IPS-20b (cell line): ENCODE measurements at regions not wholly inside any gene's neighbourhood (a gene's known extent, or its start where the extent isn't known, plus 50 kb on each side); places are given as distances from the start of the nearest gene placed in this dataset.

Experiments used
- H3K27ac ChIP-seq: one replicate; pipeline ENCODE4 v1.5.1; 2013; ENCODE audit warnings: low read length
- H3K27me3 ChIP-seq: 2 replicates; pipeline ENCODE4 v1.6.1; 2013; ENCODE audit warnings: mild to moderate bottlenecking, low read length, inconsistent platforms; ENCODE audit not compliant: insufficient read depth
- H3K36me3 ChIP-seq: 2 replicates; pipeline ENCODE4 v1.6.1; 2013; ENCODE audit warnings: low read depth, mild to moderate bottlenecking, inconsistent platforms, low read length, moderate library complexity; ENCODE audit not compliant: insufficient read depth
- H3K4me1 ChIP-seq: 2 replicates; pipeline ENCODE4 v1.6.1; 2013; ENCODE audit warnings: mild to moderate bottlenecking, control low read depth, inconsistent platforms, low read length, moderate library complexity; ENCODE audit not compliant: insufficient read depth
- H3K4me3 ChIP-seq: 2 replicates; pipeline ENCODE4 v1.5.1; 2013; ENCODE audit warnings: mild to moderate bottlenecking, low read length, inconsistent platforms
- H3K9ac ChIP-seq: 2 replicates; pipeline ENCODE4 v1.6.1; 2013; ENCODE audit warnings: low read depth, mild to moderate bottlenecking, inconsistent platforms, low read length, moderate library complexity
- H3K9me3 ChIP-seq: 2 replicates; pipeline ENCODE4 v1.6.1; 2013; ENCODE audit warnings: mild to moderate bottlenecking, low read depth, low read length, inconsistent platforms; ENCODE audit not compliant: insufficient read depth

DNA sequence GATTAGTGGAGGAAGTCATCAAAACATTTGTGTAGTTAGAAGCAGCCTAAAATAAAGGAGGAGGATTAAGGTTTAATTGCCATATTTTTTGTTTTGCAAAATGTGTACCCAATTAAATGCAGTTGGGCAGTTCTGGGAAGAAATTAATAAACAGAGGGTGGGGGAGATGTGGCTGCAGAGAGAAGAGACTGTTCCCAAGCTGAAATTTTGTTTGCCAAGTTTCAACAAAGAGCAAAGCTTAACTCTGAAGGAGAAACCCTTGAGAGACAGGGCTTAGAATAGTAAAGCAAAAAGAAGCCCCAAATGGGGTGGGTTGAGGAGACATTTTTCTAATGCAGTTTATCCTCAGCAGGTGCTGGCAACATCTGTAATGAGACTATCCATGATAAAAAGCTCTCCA, 298.0 kb upstream of the NRP1 start:
- Histone ChIP-seq H3K27ac (no peak overlapping the region), H3K27me3 (no peaks in the 10 kb centered on the region), H3K36me3 (no peaks in the 10 kb centered on the region), H3K9ac (no peak overlapping the region), H3K9me3 (peaks cover 2% of the 10 kb centered on the region; the same call in 1 of the 2 replicates), H3K4me3 (no peak overlapping the region), H3K4me1 (no peaks in the 10 kb centered on the region)

GRCh38 chr10:33631991-33632390, 297.5 kb upstream of the NRP1 start:
- H3K27me3 ChIP-seq = no peaks in the 10 kb centered on the region
- peaks cover under 1% of the 10 kb centered on the region; the same call in 1 of the 2 replicates for H3K9me3 ChIP-seq
- H3K9ac ChIP-seq = no peak overlapping the region
- H3K36me3 ChIP-seq = no peaks in the 10 kb centered on the region
- H3K27ac ChIP-seq = no peak overlapping the region
- H3K4me3 ChIP-seq = no peak overlapping the region
- H3K4me1 ChIP-seq = no peaks in the 10 kb centered on the region

DNA sequence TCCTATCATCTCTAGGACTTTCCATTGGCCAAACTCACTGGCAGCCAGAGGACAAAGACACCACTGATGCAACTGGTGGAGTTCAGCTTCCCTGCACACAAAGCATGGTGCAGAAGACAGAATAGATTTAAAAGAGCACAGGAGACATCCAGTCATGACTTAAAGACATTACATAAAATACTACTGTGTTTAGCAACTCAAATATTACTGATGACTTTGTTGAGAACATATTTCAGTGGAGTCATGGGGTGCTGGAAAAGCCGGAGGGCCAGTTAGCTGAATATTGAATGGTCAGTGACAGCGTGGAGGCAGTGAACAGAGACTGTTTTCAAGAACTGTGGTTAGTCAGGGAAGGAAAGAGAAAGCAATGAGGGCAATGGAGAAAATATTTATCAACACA, 296.3 kb upstream of the NRP1 start:
- no peaks in the 10 kb centered on the region for H3K27me3 ChIP-seq
- no peaks in the 10 kb centered on the region for H3K4me1 ChIP-seq
- no peaks in the 10 kb centered on the region for H3K9me3 ChIP-seq
- H3K4me3 ChIP-seq = no peak overlapping the region
- no peak overlapping the region for H3K9ac ChIP-seq
- no peak overlapping the region for H3K27ac ChIP-seq
- no peaks in the 10 kb centered on the region for H3K36me3 ChIP-seq

DNA sequence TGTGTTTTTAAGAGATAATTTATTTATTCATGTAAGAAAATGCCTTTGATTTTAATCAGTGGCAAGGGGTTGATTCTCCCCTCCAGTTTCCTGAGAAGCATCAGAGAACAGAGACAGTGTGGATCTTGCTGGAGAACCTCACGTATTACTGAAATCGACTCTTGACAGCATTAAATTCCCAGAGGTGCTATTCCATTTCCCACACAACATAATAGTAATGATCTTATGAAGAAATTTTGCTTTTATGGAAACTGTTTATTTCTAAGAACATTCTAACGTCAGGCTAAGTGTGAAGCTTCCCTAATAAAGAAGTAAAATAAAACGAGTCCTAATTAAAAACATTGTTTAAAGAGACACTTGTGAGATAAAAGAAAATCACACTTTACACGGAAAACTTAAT, 293.1 kb upstream of the NRP1 start:
- H3K9ac ChIP-seq = no peak overlapping the region
- H3K27me3 ChIP-seq = no peaks in the 10 kb centered on the region
- H3K4me3 ChIP-seq = no peak overlapping the region
- H3K36me3 ChIP-seq = no peaks in the 10 kb centered on the region
- H3K4me1 ChIP-seq = no peaks in the 10 kb centered on the region
- H3K9me3 ChIP-seq = no peaks in the 10 kb centered on the region
- H3K27ac ChIP-seq = no peak overlapping the region

DNA sequence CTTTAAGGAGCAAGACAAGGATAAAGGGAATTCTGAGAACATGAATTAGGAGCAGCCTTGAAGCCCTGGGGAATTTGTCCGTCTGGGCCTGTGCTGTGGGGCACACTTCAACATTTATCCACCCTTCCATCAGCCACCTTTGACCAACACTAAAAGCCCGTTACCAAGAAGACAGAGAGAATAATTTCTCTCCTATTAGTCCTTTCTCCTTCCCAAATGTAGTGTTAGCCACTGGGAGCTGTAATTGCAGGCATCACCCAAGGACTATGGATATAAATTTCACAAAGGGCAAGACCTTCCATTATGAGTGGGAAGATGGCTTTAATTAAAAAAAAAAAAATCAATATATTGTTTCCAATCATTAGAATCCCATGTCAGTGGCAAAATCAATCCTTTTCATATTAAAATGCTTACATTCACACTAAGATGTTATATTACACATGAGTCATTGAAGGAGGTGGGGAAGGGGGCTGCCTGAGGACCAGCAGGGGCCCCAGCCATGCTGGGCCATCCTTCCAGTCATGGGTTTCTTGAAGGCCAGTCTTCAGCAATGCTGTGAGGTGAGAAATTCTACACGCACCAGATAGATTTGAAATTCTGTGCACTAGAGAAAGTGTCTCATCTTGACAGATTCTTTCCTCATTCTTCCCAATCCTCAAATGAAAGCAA, 292.5 kb upstream of the NRP1 start:
- Histone ChIP-seq H3K9ac (no peak overlapping the region), H3K36me3 (no peaks in the 10 kb centered on the region), H3K27me3 (no peaks in the 10 kb centered on the region), H3K4me1 (no peaks in the 10 kb centered on the region), H3K9me3 (no peaks in the 10 kb centered on the region), H3K27ac (no peak overlapping the region), H3K4me3 (no peak overlapping the region)

DNA sequence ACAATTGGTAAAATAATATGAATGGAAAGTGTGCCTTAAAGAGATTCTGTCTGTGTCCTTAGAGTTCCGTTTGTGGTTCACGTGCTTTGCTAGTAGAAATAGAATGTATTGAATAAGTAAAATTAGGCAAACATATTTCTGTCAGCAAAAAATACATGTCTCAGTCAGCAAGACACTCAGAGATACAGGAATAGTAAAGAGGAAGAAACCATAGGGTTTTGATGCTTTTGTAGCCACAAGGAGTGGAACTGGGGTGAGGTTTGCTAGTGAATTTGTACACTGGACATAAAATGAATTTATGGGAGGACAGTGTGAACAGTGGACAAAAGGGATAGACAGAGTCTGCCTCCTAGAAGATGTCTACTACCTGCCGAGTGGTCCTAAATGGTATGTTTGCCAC, 289.2 kb upstream of the NRP1 start:
- H3K4me3 ChIP-seq = no peak overlapping the region
- no peaks in the 10 kb centered on the region for H3K9me3 ChIP-seq

GRCh38 chr10:33621101-33621500, 286.6 kb upstream of the NRP1 start:
- H3K27me3 ChIP-seq = no peaks in the 10 kb centered on the region
- no peaks in the 10 kb centered on the region for H3K9me3 ChIP-seq
- no peak overlapping the region for H3K27ac ChIP-seq
- H3K9ac ChIP-seq = no peak overlapping the region
- H3K4me1 ChIP-seq = no peaks in the 10 kb centered on the region
- no peaks in the 10 kb centered on the region for H3K36me3 ChIP-seq
- H3K4me3 ChIP-seq = no peak overlapping the region

More for the DNA sequence above, 289.2 kb upstream of the NRP1 start:
- Histone ChIP-seq H3K27me3 (no peaks in the 10 kb centered on the region), H3K36me3 (no peaks in the 10 kb centered on the region), H3K27ac (no peak overlapping the region), H3K9ac (no peak overlapping the region), H3K4me1 (no peaks in the 10 kb centered on the region)

DNA sequence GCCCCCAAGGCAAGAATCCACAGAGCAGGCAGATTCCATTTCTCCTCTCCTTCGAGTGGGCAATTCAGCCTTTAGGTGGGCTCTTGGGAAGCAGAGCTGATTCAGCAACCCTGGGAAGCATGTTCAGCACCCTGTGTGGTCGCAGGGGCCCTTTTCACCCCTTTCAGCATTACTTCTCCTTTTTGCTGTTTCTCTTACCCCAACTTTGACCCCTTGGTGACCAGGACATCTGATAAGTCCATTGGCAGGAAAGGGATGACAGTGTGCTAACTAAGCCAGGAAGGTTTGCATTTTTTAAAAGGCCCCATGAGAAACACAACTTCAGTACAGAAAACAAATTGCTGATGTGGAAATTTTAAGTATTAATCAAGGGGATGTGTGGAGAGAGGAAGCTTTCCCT, 283.7 kb upstream of the NRP1 start:
- Histone ChIP-seq H3K4me3 (no peak overlapping the region), H3K9me3 (no peaks in the 10 kb centered on the region), H3K27ac (no peak overlapping the region)

GRCh38 chr10:33617381-33618080, 283.1 kb upstream of the NRP1 start:
- Histone ChIP-seq H3K27ac (no peak overlapping the region), H3K4me3 (no peak overlapping the region), H3K9ac (no peak overlapping the region), H3K4me1 (no peaks in the 10 kb centered on the region), H3K36me3 (no peaks in the 10 kb centered on the region), H3K27me3 (no peaks in the 10 kb centered on the region), H3K9me3 (no peaks in the 10 kb centered on the region)

More for the DNA sequence above, 283.7 kb upstream of the NRP1 start:
- H3K36me3 ChIP-seq = no peaks in the 10 kb centered on the region
- no peaks in the 10 kb centered on the region for H3K27me3 ChIP-seq
- H3K9ac ChIP-seq = no peak overlapping the region
- H3K4me1 ChIP-seq = no peaks in the 10 kb centered on the region

DNA sequence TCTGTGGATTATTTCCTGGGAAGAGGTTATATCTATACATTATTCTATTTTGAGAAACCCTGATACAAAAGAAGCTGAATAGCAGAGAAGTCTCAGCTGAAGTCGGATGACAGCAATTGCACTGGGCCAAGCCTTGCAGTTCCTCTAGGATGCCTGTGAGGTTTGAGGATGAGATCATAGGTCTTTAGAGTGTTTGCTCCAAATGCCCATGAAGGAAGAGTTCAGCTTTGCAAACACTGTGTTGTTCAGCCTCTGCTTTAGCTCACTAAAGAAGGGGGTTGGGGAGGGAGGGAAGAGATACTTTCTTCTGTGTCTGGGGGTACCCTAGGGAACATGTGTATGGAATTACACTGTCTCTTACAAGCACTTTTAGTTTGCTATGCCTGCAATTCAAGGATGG, 282.5 kb upstream of the NRP1 start:
- no peak overlapping the region for H3K9ac ChIP-seq
- H3K4me1 ChIP-seq = no peaks in the 10 kb centered on the region
- H3K27ac ChIP-seq = no peak overlapping the region
- H3K4me3 ChIP-seq = no peak overlapping the region
- no peaks in the 10 kb centered on the region for H3K36me3 ChIP-seq
- H3K9me3 ChIP-seq = no peaks in the 10 kb centered on the region
- H3K27me3 ChIP-seq = no peaks in the 10 kb centered on the region

DNA sequence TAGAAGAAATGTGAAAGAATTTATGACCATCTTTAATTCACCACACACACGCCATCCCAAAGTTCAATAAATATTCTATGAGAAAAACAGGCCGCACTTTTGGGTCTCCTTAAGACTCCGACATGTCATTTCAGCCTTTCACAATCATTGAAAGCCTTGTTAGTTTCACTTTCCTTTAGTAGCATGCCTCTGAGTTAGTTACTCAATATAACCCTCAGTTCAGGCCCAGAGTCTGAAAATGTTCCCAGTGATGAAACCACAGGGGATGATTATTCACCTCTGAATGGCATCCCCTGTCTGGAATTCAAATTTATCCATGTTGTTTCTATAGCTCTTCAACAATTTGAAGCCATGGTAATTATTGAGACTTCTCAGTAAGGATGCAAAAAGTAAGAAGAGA, 278.1 kb upstream of the NRP1 start:
- H3K27ac ChIP-seq = no peak overlapping the region
- H3K36me3 ChIP-seq = no peaks in the 10 kb centered on the region
- peaks cover 6% of the 10 kb centered on the region; the same call in 1 of the 2 replicates for H3K4me1 ChIP-seq
- H3K27me3 ChIP-seq = no peaks in the 10 kb centered on the region
- H3K9me3 ChIP-seq = no peaks in the 10 kb centered on the region
- no peak overlapping the region for H3K9ac ChIP-seq
- H3K4me3 ChIP-seq = no peak overlapping the region

DNA sequence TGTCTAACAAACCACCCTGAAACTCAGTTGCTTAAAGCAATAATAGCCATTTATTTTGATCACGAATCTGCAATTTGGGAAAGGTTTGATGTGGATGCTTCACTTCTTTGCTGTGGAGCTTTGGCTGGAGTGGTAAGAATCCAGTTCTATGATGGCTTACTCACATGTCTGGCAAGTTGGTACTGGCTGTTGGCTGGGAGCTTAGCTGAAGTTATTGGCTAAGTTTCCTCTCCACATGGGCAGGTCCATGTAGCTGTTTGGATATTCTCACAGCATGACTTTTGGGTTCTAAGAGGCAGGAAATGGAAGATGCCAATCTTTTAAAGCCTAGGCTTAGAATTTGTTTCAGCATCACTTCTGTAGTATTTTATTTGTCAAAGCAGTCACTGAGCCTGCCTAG, 277.6 kb upstream of the NRP1 start:
- peaks cover 6% of the 10 kb centered on the region; the same call in 1 of the 2 replicates for H3K4me1 ChIP-seq
- no peaks in the 10 kb centered on the region for H3K36me3 ChIP-seq
- no peaks in the 10 kb centered on the region for H3K27me3 ChIP-seq
- no peak overlapping the region for H3K27ac ChIP-seq
- H3K9ac ChIP-seq = no peak overlapping the region
- no peak overlapping the region for H3K4me3 ChIP-seq
- no peaks in the 10 kb centered on the region for H3K9me3 ChIP-seq
